ENCODE measurements at regions not wholly inside any gene's neighbourhood (a gene's known extent, or its start where the extent isn't known, plus 50 kb on each side); places are given as distances from the start of the nearest gene placed in this dataset.
A peak's percentile ranks its signal among the peaks of the same experiment; 100 is the strongest.

GRCh38 chr2:236719192-236719635 is 149.6 kb downstream of the ACKR3 start:
- no peak for DNase-seq

GRCh38 chr2:236720974-236721540 is 151.4 kb downstream of the ACKR3 start:
- peak; percentile 100 for DNase-seq

DNA sequence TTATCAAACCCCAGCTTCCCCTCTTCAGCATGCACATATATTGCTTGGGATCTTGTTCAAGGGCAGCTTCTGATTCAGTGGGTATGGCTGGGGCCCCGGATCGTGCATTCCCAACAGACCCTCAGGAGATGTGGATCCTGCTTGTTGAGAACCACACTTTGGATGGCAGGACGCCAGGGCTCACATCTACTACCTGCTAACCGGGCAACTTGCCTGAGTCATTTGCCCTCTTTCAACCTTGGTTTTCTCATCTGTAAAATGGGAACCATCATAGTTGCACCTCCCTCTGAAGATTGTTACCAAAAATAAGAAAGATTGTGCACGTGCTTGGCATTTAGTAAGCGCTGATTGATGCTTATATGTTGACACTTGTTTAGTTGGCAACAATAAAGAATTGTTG is 154.6 kb downstream of the ACKR3 start:
- no peak for DNase-seq

- DNase-seq, result no peak
These were observed 157.3 kb downstream of the ACKR3 start for GRCh38 chr2:236726701-236727450.

GRCh38 chr2:236728916-236729670 is 159.5 kb downstream of the ACKR3 start:
- DNase-seq, result no peak

- no peak for DNase-seq
These were observed 160.8 kb downstream of the ACKR3 start for GRCh38 chr2:236730393-236730792.

DNA sequence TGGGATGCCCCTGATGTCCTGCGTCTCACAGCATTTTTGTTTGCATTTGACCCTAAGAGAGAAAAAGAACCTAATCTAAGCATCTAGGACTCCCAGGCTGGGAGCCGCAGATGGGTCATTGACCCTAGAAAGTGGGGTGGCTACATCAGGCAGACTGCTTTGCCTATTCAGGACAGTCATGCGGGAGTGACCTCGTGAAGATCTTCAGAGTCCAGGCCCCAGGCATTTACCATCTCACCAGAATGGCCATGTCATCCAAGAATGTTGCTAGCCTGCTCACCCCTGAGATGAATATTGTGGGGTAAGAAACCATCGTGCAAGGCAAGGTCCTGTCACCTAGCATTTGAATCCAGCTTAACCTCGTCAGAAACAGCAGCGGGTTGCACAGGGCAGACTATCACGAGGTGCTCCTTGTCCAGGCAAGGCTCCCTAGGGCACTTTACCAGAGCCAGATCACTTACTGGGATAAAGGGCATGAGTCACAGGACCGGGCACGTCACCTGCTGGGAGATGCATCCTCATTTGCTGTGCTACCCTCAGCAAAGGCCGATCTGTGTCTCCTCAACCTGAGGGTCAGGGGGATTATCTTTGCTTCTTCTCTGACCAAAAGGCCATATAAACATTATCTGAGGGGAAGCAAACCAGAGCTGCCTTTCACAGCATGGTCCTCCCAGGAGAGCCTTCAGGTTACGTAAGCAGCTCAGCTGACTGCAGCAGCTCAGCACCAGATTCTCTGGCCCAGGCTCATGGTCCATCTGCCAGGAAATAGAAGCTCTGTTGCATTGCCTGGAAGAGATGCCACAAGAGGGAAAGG is 162.3 kb downstream of the ACKR3 start:
- peak; percentile 36 for DNase-seq

- DNase-seq, result no peak
These were observed 163.5 kb downstream of the ACKR3 start for GRCh38 chr2:236733156-236733555.

- no peak for DNase-seq
These were observed 166.2 kb downstream of the ACKR3 start for GRCh38 chr2:236735825-236736238.

DNA sequence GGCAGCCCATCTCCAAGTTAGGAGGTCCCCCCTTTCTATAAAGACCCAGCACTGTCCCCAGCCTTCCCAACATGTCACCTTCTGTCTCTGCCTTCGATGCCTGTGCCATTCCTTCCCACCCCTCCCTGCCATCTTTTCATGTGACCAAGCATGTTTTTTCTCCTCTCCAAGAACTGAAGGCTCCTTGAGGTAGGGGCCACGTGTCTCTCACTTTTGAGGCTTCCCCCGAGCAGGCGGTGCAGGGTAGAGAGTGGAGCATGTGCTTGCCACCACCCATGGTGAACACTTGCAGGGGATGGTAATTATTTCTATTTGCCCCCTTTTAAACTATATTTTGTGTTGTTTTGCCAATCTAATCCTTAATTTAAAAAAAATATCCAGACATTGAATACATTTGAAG is 168.4 kb downstream of the ACKR3 start:
- no peak for DNase-seq

DNA sequence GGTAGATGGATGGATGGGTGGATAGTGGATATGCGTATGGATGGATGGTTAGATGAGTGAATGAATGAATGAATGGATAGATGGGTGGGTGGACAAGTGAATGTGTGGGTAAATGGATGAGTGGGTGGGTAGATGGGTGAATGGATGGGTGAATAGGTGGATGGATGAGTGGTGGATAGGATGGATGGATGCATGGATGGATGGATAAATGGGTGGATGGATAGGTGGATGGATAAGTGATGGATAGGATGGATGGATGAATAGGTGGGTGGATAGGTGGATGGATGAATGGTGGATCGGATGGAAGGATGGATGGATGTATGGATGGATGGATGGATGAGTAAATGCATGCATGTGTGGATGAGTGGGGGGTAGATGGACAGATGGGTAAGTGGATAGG is 169.3 kb downstream of the ACKR3 start:
- DNase-seq, result no peak

DNA sequence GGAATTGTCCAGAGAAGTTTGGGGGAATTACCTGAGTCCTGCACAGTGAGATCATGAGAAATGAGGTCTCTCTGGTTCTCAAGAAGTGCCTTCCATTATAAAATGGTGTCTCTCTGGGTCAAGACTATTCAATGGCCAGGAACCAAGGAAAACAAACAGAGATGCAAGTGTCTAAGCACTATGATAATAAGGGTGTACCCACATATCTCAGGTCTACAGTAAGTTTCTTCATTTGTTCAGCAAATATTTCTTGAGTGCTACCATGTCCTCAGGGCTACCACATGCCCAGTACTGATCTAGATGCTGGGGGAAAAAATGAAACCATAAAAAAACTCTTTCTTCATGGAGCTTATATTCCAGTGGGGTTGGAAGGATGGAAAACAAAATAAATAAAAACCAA is 170.0 kb downstream of the ACKR3 start:
- DNase-seq, result no peak

GRCh38 chr2:236740506-236740905 is 170.9 kb downstream of the ACKR3 start:
- no peak for DNase-seq

- no peak for DNase-seq
These were observed 173.7 kb downstream of the ACKR3 start for GRCh38 chr2:236743039-236743920.

DNA sequence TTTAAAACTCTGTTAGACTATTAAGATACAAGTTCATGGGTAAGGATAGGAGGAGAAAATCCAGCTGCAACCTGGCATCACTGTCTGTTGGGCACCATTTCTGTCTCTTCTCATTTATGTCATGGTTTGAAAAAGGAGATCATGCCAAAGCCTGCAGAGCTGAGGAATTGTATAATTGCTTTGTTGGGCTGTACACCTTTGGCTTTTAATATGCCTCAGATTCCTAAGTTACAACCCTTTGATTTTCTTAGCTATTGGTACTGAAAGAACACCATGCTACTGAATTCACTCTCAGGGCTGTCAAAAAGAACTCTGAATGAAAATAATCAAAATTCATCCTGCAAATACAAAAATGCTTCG is 174.3 kb downstream of the ACKR3 start:
- DNase-seq, result no peak

DNA sequence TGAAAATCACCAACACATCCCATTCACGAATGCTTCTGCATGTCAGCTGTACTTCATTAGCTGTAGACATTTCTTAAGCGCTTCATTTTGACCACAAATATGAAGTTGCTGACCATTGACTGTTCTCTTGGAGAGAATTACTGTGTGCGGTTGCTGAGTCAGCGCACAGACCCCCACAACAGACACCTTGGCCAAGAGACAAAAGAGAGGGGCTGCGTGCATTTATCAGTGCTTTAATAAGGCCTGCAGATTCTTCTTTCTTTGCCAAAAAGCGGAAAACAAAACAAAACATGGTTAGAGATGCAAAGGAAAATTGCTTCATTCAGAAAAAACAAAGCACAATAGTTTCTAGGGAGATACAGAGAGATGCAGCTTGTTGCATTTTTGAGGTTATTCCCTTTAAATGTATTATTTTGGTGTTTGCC is 174.7 kb downstream of the ACKR3 start:
- no peak for DNase-seq

GRCh38 chr2:236744716-236745115 is 175.1 kb downstream of the ACKR3 start:
- no peak for DNase-seq

- DNase-seq, result no peak
These were observed 176.0 kb downstream of the ACKR3 start for GRCh38 chr2:236745420-236746210.

GRCh38 chr2:236746833-236747232 is 177.2 kb downstream of the ACKR3 start:
- DNase-seq, result no peak

DNA sequence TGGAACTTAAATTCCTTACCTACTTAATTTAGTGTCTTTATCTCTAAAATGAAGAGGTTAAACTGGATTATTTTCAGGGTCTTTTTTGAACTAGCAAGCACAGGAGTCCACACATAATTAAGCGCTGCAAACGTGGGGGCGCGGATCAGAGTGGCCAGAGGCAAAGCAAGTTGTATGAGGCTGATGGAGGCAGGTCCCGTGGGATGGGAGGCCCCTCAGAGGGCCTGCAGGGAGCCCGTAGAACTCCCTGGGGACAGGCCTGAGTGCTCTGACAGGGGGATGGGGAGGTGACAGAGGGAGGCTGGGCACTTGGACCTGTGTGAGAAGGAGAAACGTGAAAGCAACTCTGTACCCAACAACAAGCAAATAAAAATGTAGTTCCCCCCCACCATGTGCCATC is 177.8 kb downstream of the ACKR3 start:
- DNase-seq, result no peak

- no peak for DNase-seq
These were observed 178.3 kb downstream of the ACKR3 start for GRCh38 chr2:236747925-236748324.

Data from NCI-H1694 treated with DMSO at 0.1 percent for 48 hours (cell line).